D721Med (cell line): ENCODE measurements at regions not wholly inside any gene's neighbourhood (a gene's known extent, or its start where the extent isn't known, plus 50 kb on each side); places are given as distances from the start of the nearest gene placed in this dataset.

Experiments used
- DNase-seq: peaks from one replicate; pipeline ENCODE4 v3.0.0; 2011; ENCODE audit warnings: low spot score; ENCODE audit not compliant: insufficient read length
- FAIRE-seq: peaks from 2 replicates; lab custom pipeline; 2011; peaks lifted over from hg19 to GRCh38; lab: Jason Lieb, UNC
- CTCF ChIP-seq: IDR thresholded peaks from 2 replicates; pipeline ENCODE4 v1.5.1; 2012; ENCODE audit warnings: mild to moderate bottlenecking, control low read depth; ENCODE audit not compliant: insufficient read depth; ENCODE audit errors: missing control alignments

GRCh38 chr14:94679106-94679810 is 67.1 kb downstream of the SERPINA3 start:
- DNase-seq (no peak), FAIRE-seq (no peak)
- TF ChIP-seq CTCF, result no peak

GRCh38 chr14:94677747-94678146 is 65.6 kb downstream of the SERPINA3 start:
- TF ChIP-seq CTCF, result no peak
- FAIRE-seq (no peak), DNase-seq (no peak)

GRCh38 chr14:94677213-94677612 is 65.0 kb downstream of the SERPINA3 start:
- DNase-seq, result no peak
- FAIRE-seq, result no peak
- no peak for TF ChIP-seq CTCF

GRCh38 chr14:94676495-94677185 is 64.4 kb downstream of the SERPINA3 start:
- FAIRE-seq (no peak), DNase-seq (no peak)
- no peak for TF ChIP-seq CTCF

GRCh38 chr14:94675036-94675435 is 62.8 kb downstream of the SERPINA3 start:
- DNase-seq (no peak), FAIRE-seq (no peak)
- no peak for TF ChIP-seq CTCF

- FAIRE-seq (no peak), DNase-seq (no peak)
- TF ChIP-seq CTCF, result no peak
These were observed 61.6 kb downstream of the SERPINA3 start for GRCh38 chr14:94673781-94674231.
